ENCODE measurements at regions not wholly inside any gene's neighbourhood (a gene's known extent, or its start where the extent isn't known, plus 50 kb on each side); places are given as distances from the start of the nearest gene placed in this dataset.

DNA sequence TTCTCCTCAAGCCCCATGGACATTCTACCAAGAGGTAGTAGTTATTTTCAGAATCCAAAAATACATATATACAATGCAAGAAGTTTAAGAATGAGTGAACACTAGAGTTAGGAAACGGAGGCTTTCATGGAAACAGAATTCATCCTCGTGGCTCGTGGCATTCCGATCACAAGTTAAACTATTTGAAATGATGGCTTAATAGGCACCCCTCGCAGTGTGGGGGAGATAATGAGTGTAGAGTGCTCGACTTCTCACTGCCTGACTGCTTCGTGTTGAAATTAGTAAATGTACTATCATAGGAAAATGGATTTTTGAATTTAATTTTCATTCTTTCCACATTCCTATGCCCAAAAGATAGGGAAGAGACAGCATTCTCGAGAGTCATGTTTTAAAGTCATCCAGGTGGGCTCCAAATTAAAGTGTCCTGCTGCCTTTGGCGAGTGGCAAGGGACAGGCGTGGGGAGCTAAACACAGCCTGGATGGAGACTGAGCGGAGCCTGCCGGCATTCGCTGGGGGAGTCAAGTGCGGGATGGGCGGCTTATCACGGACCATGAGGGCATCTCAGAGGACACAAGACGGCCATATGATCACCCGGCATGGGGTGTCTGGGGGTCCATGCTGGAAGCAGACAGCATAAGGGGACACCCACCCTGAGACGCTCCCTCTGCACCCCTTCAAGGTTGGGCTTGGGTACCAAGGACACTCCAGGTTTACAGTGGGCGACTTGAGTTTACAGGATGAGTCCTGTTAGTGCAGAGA is 165.2 kb downstream of the TEX29 start:
- TF ChIP-seq, protein P1, sequence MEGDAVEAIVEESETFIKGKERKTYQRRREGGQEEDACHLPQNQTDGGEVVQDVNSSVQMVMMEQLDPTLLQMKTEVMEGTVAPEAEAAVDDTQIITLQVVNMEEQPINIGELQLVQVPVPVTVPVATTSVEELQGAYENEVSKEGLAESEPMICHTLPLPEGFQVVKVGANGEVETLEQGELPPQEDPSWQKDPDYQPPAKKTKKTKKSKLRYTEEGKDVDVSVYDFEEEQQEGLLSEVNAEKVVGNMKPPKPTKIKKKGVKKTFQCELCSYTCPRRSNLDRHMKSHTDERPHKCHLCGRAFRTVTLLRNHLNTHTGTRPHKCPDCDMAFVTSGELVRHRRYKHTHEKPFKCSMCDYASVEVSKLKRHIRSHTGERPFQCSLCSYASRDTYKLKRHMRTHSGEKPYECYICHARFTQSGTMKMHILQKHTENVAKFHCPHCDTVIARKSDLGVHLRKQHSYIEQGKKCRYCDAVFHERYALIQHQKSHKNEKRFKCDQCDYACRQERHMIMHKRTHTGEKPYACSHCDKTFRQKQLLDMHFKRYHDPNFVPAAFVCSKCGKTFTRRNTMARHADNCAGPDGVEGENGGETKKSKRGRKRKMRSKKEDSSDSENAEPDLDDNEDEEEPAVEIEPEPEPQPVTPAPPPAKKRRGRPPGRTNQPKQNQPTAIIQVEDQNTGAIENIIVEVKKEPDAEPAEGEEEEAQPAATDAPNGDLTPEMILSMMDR (IDR thresholded peaks at IDR 0.05), result no peak
- TF ChIP-seq POLR2A (IDR thresholded peaks at IDR 0.05), result no peak
